Loucy (cell line): ENCODE measurements at regions not wholly inside any gene's neighbourhood (a gene's known extent, or its start where the extent isn't known, plus 50 kb on each side); places are given as distances from the start of the nearest gene placed in this dataset.

Source experiments
- H2AFZ ChIP-seq: fragments of 200-600 bp; sonication (generic); 2 replicates; pipeline ENCODE4 v1.6.0; 2016; ENCODE audit warnings: antibody characterized with exemption, mild to moderate bottlenecking, low read length, moderate library complexity
- H3F3A ChIP-seq: fragments of 200-600 bp; 2 replicates; pipeline ENCODE4 v1.6.0; 2016; ENCODE audit warnings: antibody characterized with exemption, low read depth, mild to moderate bottlenecking
- H3K27me3 ChIP-seq: fragments of 200-600 bp; sonication (generic); 2 replicates; pipeline ENCODE4 v1.6.1; 2014; ENCODE audit warnings: low read length, mild to moderate bottlenecking; ENCODE audit not compliant: insufficient read depth, poor library complexity, severe bottlenecking
- H3K36me3 ChIP-seq: fragments of 200-600 bp; sonication (generic); 2 replicates; pipeline ENCODE4 v1.6.1; 2016; ENCODE audit warnings: low read length; ENCODE audit not compliant: insufficient read depth
- H3K4me1 ChIP-seq: fragments of 200-600 bp; sonication (generic); 2 replicates; pipeline ENCODE4 v1.5.1; 2014; ENCODE audit warnings: low read length, mild to moderate bottlenecking; ENCODE audit not compliant: insufficient read depth, poor library complexity, severe bottlenecking
- H3K4me2 ChIP-seq: fragments of 200-600 bp; sonication (generic); 2 replicates; pipeline ENCODE4 v1.6.0; 2014; ENCODE audit warnings: antibody characterized with exemption, low read length, low read depth, mild to moderate bottlenecking; ENCODE audit not compliant: poor library complexity, severe bottlenecking
- H3K4me3 ChIP-seq: fragments of 200-600 bp; sonication (generic); 2 replicates; pipeline ENCODE4 v1.5.1; 2014; ENCODE audit warnings: low read length, mild to moderate bottlenecking, mixed read lengths; ENCODE audit not compliant: poor library complexity, severe bottlenecking
- H3K79me2 ChIP-seq: fragments of 200-600 bp; sonication (generic); 2 replicates; pipeline ENCODE4 v1.6.1; 2014; ENCODE audit warnings: low read length; ENCODE audit not compliant: insufficient read depth
- H3K9ac ChIP-seq: fragments of 200-600 bp; sonication (generic); 2 replicates; pipeline ENCODE4 v1.6.0; 2014; ENCODE audit warnings: mild to moderate bottlenecking, low read depth, low read length, moderate library complexity; ENCODE audit not compliant: poor library complexity, severe bottlenecking
- H3K9me2 ChIP-seq: fragments of 200-600 bp; sonication (generic); replicated peaks from 2 replicates; pipeline ENCODE4 v1.6.1; 2016; ENCODE audit warnings: low read depth, low read length, mixed read lengths
- H3K9me3 ChIP-seq: fragments of 200-600 bp; sonication (generic); 2 replicates; pipeline ENCODE4 v1.6.1; 2014; ENCODE audit warnings: mild to moderate bottlenecking, antibody characterized with exemption, low read length, low read depth; ENCODE audit not compliant: insufficient read depth
- H4K20me1 ChIP-seq: fragments of 200-600 bp; sonication (generic); 2 replicates; pipeline ENCODE4 v1.6.0; 2014; ENCODE audit warnings: antibody characterized with exemption, low read length, mild to moderate bottlenecking; ENCODE audit not compliant: insufficient read depth, poor library complexity, severe bottlenecking
- CTCF ChIP-seq: fragments of 200-600 bp; sonication (generic); conservative IDR thresholded peaks from 2 replicates; pipeline ENCODE4 v1.5.1; 2014; ENCODE audit warnings: mild to moderate bottlenecking, antibody characterized with exemption, low read length
- EZH2phosphoT487 ChIP-seq: fragments of 200-600 bp; IDR thresholded peaks from 2 replicates; pipeline ENCODE4 v1.6.1; 2018; ENCODE audit warnings: antibody characterized with exemption, mild to moderate bottlenecking, moderate library complexity, borderline replicate concordance

GRCh38 chr17:62910277-62910676, 55.8 kb upstream of the TANC2 start:
- H3K36me3 ChIP-seq = no peaks in the 10 kb centered on the region
- no peaks in the 10 kb centered on the region for H3F3A ChIP-seq
- TF ChIP-seq CTCF (no peak), EZH2phosphoT487 (no peak)
- no peaks in the 10 kb centered on the region for H3K79me2 ChIP-seq
- H3K27me3 ChIP-seq = no peaks in the 10 kb centered on the region
- H2AFZ ChIP-seq = no peak overlapping the region
- H3K4me2 ChIP-seq = no peak overlapping the region
- H3K4me1 ChIP-seq = no peaks in the 10 kb centered on the region
- no peak overlapping the region for H3K4me3 ChIP-seq
- H3K9ac ChIP-seq = no peak overlapping the region
- H4K20me1 ChIP-seq = no peaks in the 10 kb centered on the region
- no peaks in the 10 kb centered on the region for H3K9me2 ChIP-seq
- H3K9me3 ChIP-seq = no peaks in the 10 kb centered on the region

DNA sequence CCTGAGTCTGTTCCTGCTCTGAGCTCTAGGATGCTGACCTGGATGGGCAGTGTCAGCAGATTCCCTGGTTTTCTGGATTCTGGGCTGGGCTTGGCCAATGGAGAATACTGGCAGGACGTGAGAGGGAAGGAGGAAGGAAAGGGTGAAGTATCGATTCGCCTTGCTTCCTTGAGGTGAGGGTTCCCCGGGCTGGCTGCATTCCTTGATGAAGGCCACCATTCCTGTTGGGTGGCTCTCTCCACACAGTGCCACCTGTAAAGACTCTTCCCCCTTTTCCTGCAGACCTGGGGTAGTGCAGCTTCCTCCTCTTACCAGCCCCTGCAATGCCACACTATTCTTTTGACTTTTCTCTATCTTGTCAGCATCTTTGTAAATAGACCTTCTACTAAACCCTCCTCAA, 58.1 kb upstream of the TANC2 start:
- H3K4me1 ChIP-seq = no peaks in the 10 kb centered on the region
- no peaks in the 10 kb centered on the region for H3K9me3 ChIP-seq
- no peak overlapping the region for H3K4me3 ChIP-seq
- H3K27me3 ChIP-seq = no peaks in the 10 kb centered on the region
- H4K20me1 ChIP-seq = no peaks in the 10 kb centered on the region
- no peaks in the 10 kb centered on the region for H3F3A ChIP-seq
- no peaks in the 10 kb centered on the region for H3K36me3 ChIP-seq
- no peak overlapping the region for H2AFZ ChIP-seq
- TF ChIP-seq EZH2phosphoT487 = no peak
- no peaks in the 10 kb centered on the region for H3K79me2 ChIP-seq
- no peak overlapping the region for H3K9ac ChIP-seq
- H3K4me2 ChIP-seq = no peak overlapping the region
- H3K9me2 ChIP-seq = no peaks in the 10 kb centered on the region

DNA sequence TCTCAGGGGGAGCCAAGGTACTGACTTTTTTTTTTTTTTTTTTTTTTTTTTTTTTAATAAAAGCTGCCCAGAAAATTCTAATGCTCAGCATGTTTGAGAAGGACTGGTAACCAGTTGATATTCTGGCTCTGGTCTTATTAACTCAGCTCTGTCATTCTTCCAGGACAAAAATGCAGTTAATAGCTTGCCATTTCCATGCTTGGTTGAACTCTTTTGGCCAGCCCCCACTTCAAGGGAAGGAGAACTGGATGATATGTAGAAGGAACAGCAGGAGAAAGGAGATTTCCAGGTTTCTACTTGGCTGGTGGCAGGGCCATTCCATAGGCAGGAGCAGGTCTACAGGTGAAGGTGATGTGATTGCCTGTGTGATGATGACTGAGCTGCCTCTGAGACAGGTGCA, 59.2 kb upstream of the TANC2 start:
- H3K36me3 ChIP-seq = no peaks in the 10 kb centered on the region
- no peaks in the 10 kb centered on the region for H3K9me3 ChIP-seq
- no peak overlapping the region for H2AFZ ChIP-seq
- no peaks in the 10 kb centered on the region for H3K9me2 ChIP-seq
- H3K4me1 ChIP-seq = no peaks in the 10 kb centered on the region
- H3K79me2 ChIP-seq = no peaks in the 10 kb centered on the region
- H3K27me3 ChIP-seq = no peaks in the 10 kb centered on the region
- H4K20me1 ChIP-seq = no peaks in the 10 kb centered on the region
- H3F3A ChIP-seq = no peaks in the 10 kb centered on the region
- H3K9ac ChIP-seq = no peak overlapping the region
- TF ChIP-seq EZH2phosphoT487 (no peak), CTCF (no peak)
- no peak overlapping the region for H3K4me3 ChIP-seq
- no peak overlapping the region for H3K4me2 ChIP-seq

GRCh38 chr17:62905233-62905632, 60.8 kb upstream of the TANC2 start:
- no peaks in the 10 kb centered on the region for H3K4me1 ChIP-seq
- H3K4me3 ChIP-seq = no peak overlapping the region
- no peak overlapping the region for H3K4me2 ChIP-seq
- H3K9me3 ChIP-seq = no peaks in the 10 kb centered on the region
- TF ChIP-seq EZH2phosphoT487 = no peak
- no peak for TF ChIP-seq CTCF
- no peak overlapping the region for H2AFZ ChIP-seq
- H4K20me1 ChIP-seq = no peaks in the 10 kb centered on the region
- H3K36me3 ChIP-seq = no peaks in the 10 kb centered on the region
- H3K9ac ChIP-seq = no peak overlapping the region
- H3K79me2 ChIP-seq = no peaks in the 10 kb centered on the region
- no peaks in the 10 kb centered on the region for H3F3A ChIP-seq
- H3K27me3 ChIP-seq = no peaks in the 10 kb centered on the region
- H3K9me2 ChIP-seq = no peaks in the 10 kb centered on the region
